ENCODE measurements at regions not wholly inside any gene's neighbourhood (a gene's known extent, or its start where the extent isn't known, plus 50 kb on each side); places are given as distances from the start of the nearest gene placed in this dataset.

GRCh38 chr12:34335819-34336262 lies 313.5 kb downstream of the ALG10 start:
- Histone ChIP-seq H3K4me1 (no peaks in the 10 kb centered on the region), H3K27me3 (peaks cover 0 to 90% (median 8%) of the 10 kb centered on the region in 9 donors), H3K36me3 (no peaks in the 10 kb centered on the region), H3K9me3 (peaks cover 0 to 31% (median 0%) of the 10 kb centered on the region in 12 donors), H3K4me3 (no peak overlapping the region), H3K27ac (no peak overlapping the region)
- intact Hi-C loops (cut with DNase I): no loop called here
- 40 to 57% (median 49%) methylated on average over 25 of the region's 25 CpGs for WGBS, 4 donors
- DNase-seq (no peak), ATAC-seq (no peak)
- no peak for TF ChIP-seq CTCF (IDR thresholded peaks at IDR 0.05)
- no peak for TF ChIP-seq POLR2A (IDR thresholded peaks at IDR 0.05)

GRCh38 chr12:34336619-34337465 lies 314.5 kb downstream of the ALG10 start:
- TF ChIP-seq POLR2A (IDR thresholded peaks at IDR 0.05) (no peak), CTCF (IDR thresholded peaks at IDR 0.05) (no peak)

GRCh38 chr12:34338751-34339150 lies 316.5 kb downstream of the ALG10 start:
- ATAC-seq (no peak), DNase-seq (no peak)
- intact Hi-C loops (cut with DNase I): no loop called here
- no peak for TF ChIP-seq POLR2A (IDR thresholded peaks at IDR 0.05)
- no peak for TF ChIP-seq CTCF (IDR thresholded peaks at IDR 0.05)
- Histone ChIP-seq H3K9me3 (peaks cover 0 to 27% (median 0%) of the 10 kb centered on the region in 12 donors), H3K4me3 (no peak overlapping the region), H3K4me1 (no peaks in the 10 kb centered on the region), H3K27ac (no peak overlapping the region), H3K27me3 (peaks cover 0 to 81% (median 6%) of the 10 kb centered on the region in 9 donors), H3K36me3 (no peaks in the 10 kb centered on the region)
- 61 to 71% (median 68%) methylated on average over 22 of the region's 22 CpGs for WGBS, 4 donors

More at GRCh38 chr12:34336619-34337465, 314.5 kb downstream of the ALG10 start:
- Histone ChIP-seq H3K9me3 (peaks cover 0 to 25% (median 0%) of the 10 kb centered on the region in 12 donors), H3K36me3 (no peaks in the 10 kb centered on the region), H3K4me3 (no peak overlapping the region), H3K27ac (no peak overlapping the region), H3K4me1 (no peaks in the 10 kb centered on the region), H3K27me3 (peaks cover 0 to 84% (median 8%) of the 10 kb centered on the region in 9 donors)
- DNase-seq (no peak), ATAC-seq (no peak)
- WGBS, 4 donors: 54 to 74% (median 62%) methylated on average over 53 of the region's 53 CpGs
- intact Hi-C loops (cut with DNase I): no loop called here

GRCh38 chr12:34339922-34340321 lies 317.6 kb downstream of the ALG10 start:
- no peaks in the 10 kb centered on the region for H3K36me3 ChIP-seq
- no peak overlapping the region for H3K4me3 ChIP-seq
- intact Hi-C loops (cut with DNase I): no loop called here
- peaks cover 0 to 77% (median 4%) of the 10 kb centered on the region in 9 donors for H3K27me3 ChIP-seq
- DNase-seq: no peak
- no peak for ATAC-seq
- H3K9me3 ChIP-seq: peaks cover 0 to 34% (median 0%) of the 10 kb centered on the region in 12 donors
- WGBS, 4 donors: 53 to 64% (median 57%) methylated on average over 26 of the region's 26 CpGs
- H3K27ac ChIP-seq: no peak overlapping the region
- no peaks in the 10 kb centered on the region for H3K4me1 ChIP-seq
- TF ChIP-seq POLR2A (IDR thresholded peaks at IDR 0.05): no peak
- TF ChIP-seq CTCF (IDR thresholded peaks at IDR 0.05): no peak
